IPS-15b (cell line): ENCODE measurements at regions not wholly inside any gene's neighbourhood (a gene's known extent, or its start where the extent isn't known, plus 50 kb on each side); places are given as distances from the start of the nearest gene placed in this dataset.

ENCODE experiments used
- H3K27me3 ChIP-seq: one replicate; pipeline ENCODE4 v1.6.1; 2013; ENCODE audit warnings: low read length; ENCODE audit not compliant: control insufficient read depth, insufficient read depth
- H3K36me3 ChIP-seq: one replicate; pipeline ENCODE4 v1.6.1; 2013; ENCODE audit warnings: low read length; ENCODE audit not compliant: control insufficient read depth, insufficient read depth
- H3K4me1 ChIP-seq: one replicate; pipeline ENCODE4 v1.6.1; 2013; ENCODE audit warnings: mild to moderate bottlenecking, low read length; ENCODE audit not compliant: control insufficient read depth, insufficient read depth
- H3K4me3 ChIP-seq: one replicate; pipeline ENCODE4 v1.5.1; 2013; ENCODE audit warnings: low read depth, low read length
- H3K9ac ChIP-seq: one replicate; pipeline ENCODE4 v1.6.1; 2013; ENCODE audit warnings: low read depth, mild to moderate bottlenecking, low read length
- H3K9me3 ChIP-seq: one replicate; pipeline ENCODE4 v1.6.1; 2013; ENCODE audit warnings: mild to moderate bottlenecking, low read length; ENCODE audit not compliant: control insufficient read depth, insufficient read depth

DNA sequence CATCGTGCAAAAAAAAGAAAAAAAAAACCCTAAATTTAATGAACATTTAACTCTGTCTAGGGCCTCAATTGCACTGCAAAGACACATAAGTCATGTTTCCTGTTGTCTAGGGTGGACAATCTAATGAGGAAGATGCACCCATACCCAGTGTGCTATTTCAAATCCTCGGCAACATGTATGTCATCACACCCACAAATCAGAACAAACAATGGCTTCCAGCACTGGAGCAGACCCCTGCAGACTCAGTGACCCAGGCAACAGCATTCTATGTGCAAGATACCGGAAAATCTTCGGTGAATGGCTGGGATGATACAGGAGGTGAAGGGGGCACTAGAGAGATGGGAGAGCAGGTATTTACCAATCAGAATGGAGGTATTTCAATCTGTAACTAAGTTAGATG lies 221.7 kb upstream of the XYLT1 start:
- Histone ChIP-seq H3K9me3 (no peaks in the 10 kb centered on the region), H3K9ac (no peak overlapping the region), H3K36me3 (no peaks in the 10 kb centered on the region), H3K4me3 (no peak overlapping the region), H3K27me3 (no peaks in the 10 kb centered on the region), H3K4me1 (peaks cover 2% of the 10 kb centered on the region)

DNA sequence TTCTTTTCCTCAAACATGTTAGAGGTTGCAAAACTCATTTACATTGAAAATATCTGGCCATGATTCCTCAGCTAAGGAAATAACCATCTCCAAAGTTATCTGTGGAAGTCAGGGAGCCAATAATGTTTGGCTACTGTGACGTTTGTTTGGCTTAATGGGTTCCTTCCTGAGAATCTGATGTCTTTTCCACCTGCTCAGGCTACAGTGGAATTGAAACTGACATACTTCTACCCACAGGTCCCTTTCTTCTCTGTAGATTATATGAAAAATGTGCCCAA lies 221.1 kb upstream of the XYLT1 start:
- H3K4me1 ChIP-seq: peaks cover 2% of the 10 kb centered on the region
- no peak overlapping the region for H3K4me3 ChIP-seq
- H3K27me3 ChIP-seq: no peaks in the 10 kb centered on the region
- H3K9me3 ChIP-seq: no peaks in the 10 kb centered on the region
- no peak overlapping the region for H3K9ac ChIP-seq
- no peaks in the 10 kb centered on the region for H3K36me3 ChIP-seq

DNA sequence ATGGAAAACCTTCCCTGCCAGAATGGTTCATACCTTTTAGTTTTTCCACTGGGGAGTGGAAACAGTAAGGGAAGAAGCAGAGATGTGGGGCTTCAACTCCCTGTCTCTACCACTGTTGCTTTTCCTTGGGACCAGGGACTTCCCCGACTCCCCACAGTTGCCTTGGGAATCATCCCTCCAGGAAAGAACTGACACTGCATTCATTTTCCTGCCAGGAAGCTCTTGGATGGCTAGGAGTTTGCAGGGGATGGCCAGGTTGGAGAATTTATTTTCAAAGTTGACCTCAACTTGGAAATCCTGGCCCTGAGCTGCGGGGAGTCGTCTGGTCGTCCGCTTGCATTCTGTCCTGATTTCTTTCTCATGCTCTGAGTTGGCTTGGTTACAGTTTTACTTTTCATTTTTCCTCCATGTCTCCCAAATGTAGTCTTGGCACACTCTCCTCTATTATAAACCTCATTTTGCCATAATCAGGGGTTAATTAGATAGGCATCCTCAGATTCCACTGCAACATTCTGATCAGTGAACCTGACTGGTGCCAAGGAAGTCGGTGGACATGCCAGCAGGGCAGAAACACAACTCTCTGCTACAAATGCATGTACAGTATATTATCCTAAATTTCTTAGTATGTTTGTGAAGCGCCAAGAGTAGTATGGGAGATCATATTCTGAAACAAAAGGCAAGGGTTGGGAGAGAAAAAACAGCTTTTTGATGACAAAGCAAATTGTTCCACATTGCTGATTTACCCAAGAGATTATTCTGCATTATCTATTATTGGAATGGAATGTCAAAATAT lies 220.5 kb upstream of the XYLT1 start:
- no peaks in the 10 kb centered on the region for H3K27me3 ChIP-seq
- H3K9ac ChIP-seq: no peak overlapping the region
- no peaks in the 10 kb centered on the region for H3K9me3 ChIP-seq

DNA sequence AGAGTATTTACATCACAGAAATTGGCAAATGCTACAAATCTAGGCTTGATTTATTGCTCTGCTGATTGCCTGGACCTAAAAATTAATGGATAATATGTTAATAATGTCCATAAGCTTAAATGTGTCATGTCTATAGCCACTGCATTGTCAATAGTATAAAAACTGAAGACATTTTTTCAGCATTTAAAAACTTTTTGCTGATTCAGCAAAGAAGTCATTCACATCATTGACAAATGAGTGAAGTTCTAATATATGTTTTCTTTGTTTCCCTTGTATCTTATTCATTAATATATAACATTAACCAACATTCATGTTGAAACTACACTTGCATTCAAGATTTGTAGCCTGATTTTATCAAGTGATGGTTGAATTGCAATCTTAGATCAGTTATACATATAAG lies 214.7 kb upstream of the XYLT1 start:
- Histone ChIP-seq H3K9me3 (no peaks in the 10 kb centered on the region), H3K4me1 (no peaks in the 10 kb centered on the region), H3K4me3 (no peak overlapping the region), H3K36me3 (no peaks in the 10 kb centered on the region), H3K9ac (no peak overlapping the region), H3K27me3 (no peaks in the 10 kb centered on the region)

More for the DNA sequence above, 220.5 kb upstream of the XYLT1 start:
- Histone ChIP-seq H3K4me3 (no peak overlapping the region), H3K36me3 (no peaks in the 10 kb centered on the region), H3K4me1 (peaks cover 2% of the 10 kb centered on the region)

DNA sequence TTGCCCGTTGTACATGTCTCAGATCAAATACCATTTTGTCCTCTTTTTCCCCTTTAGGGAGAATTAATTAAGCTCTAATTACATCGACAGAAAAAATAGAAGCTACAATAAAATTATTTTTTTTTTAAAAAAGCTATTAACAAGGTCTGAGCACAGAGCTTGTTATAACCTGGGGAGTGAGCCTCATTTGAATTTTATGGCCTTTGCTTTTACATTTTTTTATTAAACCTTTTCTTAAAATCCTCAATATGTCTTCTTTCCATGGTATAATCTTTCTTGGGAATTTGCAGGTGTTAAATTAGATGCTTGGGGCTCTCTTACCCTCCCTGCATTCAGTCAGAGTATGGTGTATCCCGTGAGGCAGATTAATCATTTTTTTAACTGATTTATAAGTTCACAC lies 212.5 kb upstream of the XYLT1 start:
- no peaks in the 10 kb centered on the region for H3K27me3 ChIP-seq
- H3K4me3 ChIP-seq: no peak overlapping the region
- no peaks in the 10 kb centered on the region for H3K4me1 ChIP-seq
- no peaks in the 10 kb centered on the region for H3K36me3 ChIP-seq
- H3K9me3 ChIP-seq: no peaks in the 10 kb centered on the region
- no peak overlapping the region for H3K9ac ChIP-seq

DNA sequence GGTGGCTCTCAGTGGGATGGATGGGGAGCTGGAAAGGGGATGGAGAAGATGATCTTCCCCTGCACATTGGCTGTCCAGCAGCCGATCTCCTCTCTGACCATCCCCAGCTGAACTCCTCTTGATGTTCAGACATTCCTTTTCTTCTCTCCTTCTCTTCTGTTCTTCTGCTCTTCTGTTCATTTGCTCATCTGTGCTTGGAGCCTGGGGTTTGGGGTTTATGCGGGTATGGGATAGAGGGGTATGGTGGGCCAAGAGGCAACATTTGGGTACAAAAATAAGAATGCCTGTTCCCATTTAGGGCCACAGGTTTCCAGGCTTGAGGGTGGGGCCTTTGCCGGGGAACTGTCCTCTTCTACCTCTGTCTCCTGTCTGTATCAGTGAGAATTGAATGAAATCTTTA lies 205.4 kb upstream of the XYLT1 start:
- Histone ChIP-seq H3K4me1 (no peaks in the 10 kb centered on the region), H3K9ac (no peak overlapping the region), H3K9me3 (no peaks in the 10 kb centered on the region), H3K4me3 (no peak overlapping the region), H3K27me3 (no peaks in the 10 kb centered on the region), H3K36me3 (no peaks in the 10 kb centered on the region)

DNA sequence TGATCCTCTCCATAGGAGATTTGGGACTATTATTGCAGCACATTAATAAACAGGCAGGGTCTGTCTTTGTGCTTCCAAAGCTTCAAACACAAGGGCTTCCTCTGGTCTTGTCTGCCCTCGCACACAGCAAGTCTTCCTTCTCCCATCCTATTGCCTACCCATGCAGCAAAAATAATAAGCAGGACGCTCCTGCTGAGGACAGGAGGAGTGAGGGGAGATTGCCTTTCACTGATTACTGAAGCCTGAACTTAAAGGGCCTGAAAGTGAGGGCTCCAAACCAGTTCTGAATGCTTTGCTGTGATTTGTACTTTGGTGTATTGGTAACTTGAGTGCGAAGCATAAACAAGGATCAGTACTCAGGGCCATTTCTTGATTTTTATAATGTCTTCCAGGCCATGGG lies 197.6 kb upstream of the XYLT1 start:
- no peaks in the 10 kb centered on the region for H3K9me3 ChIP-seq
- H3K4me1 ChIP-seq: no peaks in the 10 kb centered on the region
- no peaks in the 10 kb centered on the region for H3K36me3 ChIP-seq
- no peak overlapping the region for H3K9ac ChIP-seq
- no peaks in the 10 kb centered on the region for H3K27me3 ChIP-seq
- no peak overlapping the region for H3K4me3 ChIP-seq

DNA sequence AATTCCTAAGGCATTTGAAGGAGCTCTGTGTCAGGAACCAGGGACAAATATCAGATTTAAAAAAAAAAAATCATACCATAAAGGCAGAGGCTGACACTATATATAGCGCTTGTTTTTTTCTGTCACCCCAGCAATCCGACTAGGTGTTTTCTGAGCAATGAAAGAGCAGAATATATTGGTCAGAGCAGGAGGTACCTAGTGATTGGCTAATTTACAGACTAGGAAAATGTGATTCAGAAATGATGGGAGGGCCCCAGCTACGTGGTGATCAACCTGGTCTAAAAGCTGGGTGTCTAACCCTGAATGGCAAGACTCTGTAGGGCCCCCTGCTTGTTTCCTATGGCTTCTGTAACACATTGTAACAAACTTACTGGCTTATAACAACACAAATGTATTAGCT lies 195.5 kb upstream of the XYLT1 start:
- H3K36me3 ChIP-seq: no peaks in the 10 kb centered on the region
- H3K27me3 ChIP-seq: no peaks in the 10 kb centered on the region
- H3K9me3 ChIP-seq: no peaks in the 10 kb centered on the region
- no peak overlapping the region for H3K9ac ChIP-seq
- no peak overlapping the region for H3K4me3 ChIP-seq
- peaks cover 4% of the 10 kb centered on the region for H3K4me1 ChIP-seq

DNA sequence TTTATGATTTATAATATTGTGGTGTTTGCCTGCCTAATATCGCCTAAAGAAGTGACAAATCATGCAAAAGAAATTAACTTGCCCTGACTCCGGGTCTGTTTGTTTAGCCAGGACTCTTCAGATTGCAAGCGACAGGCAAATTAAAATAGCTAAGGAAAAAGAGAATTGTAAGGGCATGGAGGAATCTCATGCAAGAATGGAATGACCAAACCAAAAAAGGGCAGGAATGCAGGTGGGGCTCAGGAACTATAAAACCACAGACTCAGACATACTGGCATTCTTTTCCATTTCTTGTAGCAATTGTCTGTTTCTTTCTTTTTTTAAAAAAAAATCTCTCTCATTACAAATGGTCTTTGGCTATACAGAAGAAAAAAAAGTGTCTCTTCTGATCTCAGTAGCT lies 188.1 kb upstream of the XYLT1 start:
- Histone ChIP-seq H3K27me3 (no peaks in the 10 kb centered on the region), H3K9me3 (no peaks in the 10 kb centered on the region), H3K9ac (no peak overlapping the region), H3K4me1 (peaks cover 11% of the 10 kb centered on the region), H3K4me3 (no peak overlapping the region), H3K36me3 (no peaks in the 10 kb centered on the region)

DNA sequence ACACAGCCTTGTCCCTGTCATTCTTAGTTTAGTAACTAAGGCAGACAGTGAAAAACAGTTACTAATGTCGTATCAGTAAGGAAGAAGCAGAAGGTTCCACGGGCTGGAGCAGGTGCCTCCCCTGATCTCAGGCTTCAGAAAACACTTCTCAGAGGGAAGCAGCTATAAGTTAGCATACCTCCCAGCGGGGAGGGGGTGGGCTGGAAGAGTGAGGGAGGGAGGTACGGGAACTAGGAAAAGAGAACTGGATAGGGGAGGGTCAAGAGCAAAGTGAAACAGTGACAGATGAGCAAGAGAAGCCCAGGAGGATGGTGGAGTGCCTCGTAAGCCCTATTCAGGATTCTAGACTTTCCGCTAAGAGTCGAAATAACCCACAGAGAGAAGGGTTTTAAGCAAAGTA lies 186.3 kb upstream of the XYLT1 start:
- H3K4me1 ChIP-seq: peaks cover 11% of the 10 kb centered on the region
- H3K36me3 ChIP-seq: no peaks in the 10 kb centered on the region
- no peak overlapping the region for H3K9ac ChIP-seq
- no peak overlapping the region for H3K4me3 ChIP-seq
- no peaks in the 10 kb centered on the region for H3K27me3 ChIP-seq
- no peaks in the 10 kb centered on the region for H3K9me3 ChIP-seq

DNA sequence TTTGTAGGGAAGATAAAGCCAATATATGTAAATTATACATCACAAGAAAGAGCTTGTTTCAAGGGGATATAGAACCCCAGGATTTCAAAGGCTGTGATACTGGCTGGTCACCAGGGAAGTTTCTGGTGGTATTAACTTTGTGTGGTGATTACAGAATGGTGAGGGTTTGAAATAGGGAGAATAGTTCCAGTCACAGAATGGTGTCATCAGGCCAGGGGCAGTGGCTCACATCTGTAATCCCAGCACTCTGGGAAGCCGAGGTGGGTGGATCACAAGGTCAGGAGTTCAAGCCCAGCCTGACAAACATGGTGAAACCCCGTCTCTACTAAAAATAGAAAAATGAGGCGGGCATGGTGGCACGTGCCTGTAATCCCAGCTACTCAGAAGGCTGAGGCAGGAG lies 183.8 kb upstream of the XYLT1 start:
- Histone ChIP-seq H3K4me1 (peaks cover 7% of the 10 kb centered on the region), H3K4me3 (no peak overlapping the region), H3K9ac (no peak overlapping the region), H3K27me3 (no peaks in the 10 kb centered on the region), H3K36me3 (no peaks in the 10 kb centered on the region), H3K9me3 (no peaks in the 10 kb centered on the region)

DNA sequence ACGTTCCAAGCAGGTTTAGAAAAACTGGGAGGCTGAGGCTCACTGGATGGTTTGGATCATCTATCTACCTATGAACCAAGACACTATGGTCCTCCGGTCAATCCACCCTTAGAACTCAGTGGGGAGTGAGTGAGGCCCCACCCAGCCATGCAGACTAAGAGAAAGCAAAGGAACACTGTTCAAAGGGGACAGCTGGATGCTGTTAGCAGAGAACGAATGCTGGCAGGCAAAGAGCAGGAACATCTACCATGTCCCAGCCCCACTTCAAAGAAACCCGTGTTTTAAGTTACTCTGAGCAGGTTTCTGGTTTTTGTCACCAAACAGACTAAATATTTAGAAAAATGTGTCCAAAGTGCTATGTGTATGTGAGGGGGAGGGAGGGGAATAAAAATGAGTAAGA lies 183.4 kb upstream of the XYLT1 start:
- Histone ChIP-seq H3K9ac (no peak overlapping the region), H3K4me3 (no peak overlapping the region), H3K9me3 (no peaks in the 10 kb centered on the region), H3K36me3 (no peaks in the 10 kb centered on the region), H3K27me3 (no peaks in the 10 kb centered on the region), H3K4me1 (peaks cover 7% of the 10 kb centered on the region)
